Stimulated activated CD8-positive, alpha-beta memory T cell treated with anti-CD3 and anti-CD28 coated beads, Interleukin-4, amount 100 ng/mL, for 24 hours (primary cell): ENCODE measurements at regions not wholly inside any gene's neighbourhood (a gene's known extent, or its start where the extent isn't known, plus 50 kb on each side); places are given as distances from the start of the nearest gene placed in this dataset.
"Not testable (repeated sequence)": the region's sequence is repeated elsewhere in the genome, so short reads cannot be mapped to it uniquely, and the experiment has no call there.

Experiments
- DNase-seq: peaks from one replicate; pipeline ENCODE4 v3.0.0-alpha.2; 2020; ENCODE audit warnings: low read depth

DNA sequence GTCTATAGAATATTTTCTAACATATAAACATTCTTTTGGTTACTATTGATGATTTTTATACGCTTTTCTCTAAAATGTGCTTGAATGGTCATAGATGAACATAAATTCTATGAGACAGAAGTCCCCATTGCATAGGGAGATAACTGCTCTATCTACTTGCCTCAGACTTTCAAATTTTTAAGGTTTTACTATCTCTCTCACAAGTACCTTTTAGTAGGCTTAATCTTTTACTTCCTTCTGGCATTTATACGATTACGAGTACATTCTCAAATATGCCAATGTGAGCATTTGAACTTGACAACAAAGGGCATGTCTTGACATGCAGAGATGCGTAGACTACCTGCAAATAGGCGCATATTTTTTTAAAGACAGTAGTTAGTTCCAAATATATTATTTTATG, 935.9 kb upstream of the LRATD1 start:
- DNase-seq = no peak

DNA sequence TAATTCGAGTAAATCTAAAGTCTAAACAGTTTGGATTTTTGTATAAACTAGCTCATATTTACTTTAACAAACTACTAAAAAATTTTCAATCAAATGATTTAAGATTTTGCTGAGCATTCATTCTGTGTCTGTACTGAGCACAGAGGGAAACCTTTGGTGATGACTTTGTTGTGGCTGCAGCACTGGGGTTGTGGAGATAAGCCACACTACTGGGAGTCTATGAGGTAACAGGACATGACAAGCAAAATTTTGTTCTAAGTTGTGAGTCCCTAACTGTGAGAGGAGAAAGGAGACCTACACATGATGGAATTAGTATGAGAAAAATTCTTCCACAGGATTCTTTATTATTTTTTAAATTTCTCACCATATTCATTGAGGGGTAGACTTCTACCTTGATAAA, 933.7 kb upstream of the LRATD1 start:
- DNase-seq = no peak

DNA sequence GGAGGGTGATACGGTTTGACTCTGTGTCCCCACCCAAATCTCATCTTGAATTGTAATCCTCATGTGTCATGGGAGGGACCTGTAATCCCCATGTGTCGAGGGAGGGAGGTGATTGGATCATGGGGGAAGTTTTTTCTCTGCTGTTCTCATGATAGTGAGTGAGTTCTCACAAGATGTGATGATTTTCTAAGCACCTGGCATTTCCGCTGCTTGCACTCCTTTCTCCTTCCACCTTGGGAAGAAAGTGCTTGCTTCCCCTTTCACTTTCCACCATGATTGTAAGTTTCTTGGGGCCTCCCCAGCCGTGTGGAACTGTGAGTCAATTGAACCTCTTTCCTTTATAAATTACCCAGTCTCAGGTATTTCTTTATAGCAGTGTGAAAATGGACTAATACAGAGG, 932.6 kb upstream of the LRATD1 start:
- not testable (repeated sequence) for DNase-seq

DNA sequence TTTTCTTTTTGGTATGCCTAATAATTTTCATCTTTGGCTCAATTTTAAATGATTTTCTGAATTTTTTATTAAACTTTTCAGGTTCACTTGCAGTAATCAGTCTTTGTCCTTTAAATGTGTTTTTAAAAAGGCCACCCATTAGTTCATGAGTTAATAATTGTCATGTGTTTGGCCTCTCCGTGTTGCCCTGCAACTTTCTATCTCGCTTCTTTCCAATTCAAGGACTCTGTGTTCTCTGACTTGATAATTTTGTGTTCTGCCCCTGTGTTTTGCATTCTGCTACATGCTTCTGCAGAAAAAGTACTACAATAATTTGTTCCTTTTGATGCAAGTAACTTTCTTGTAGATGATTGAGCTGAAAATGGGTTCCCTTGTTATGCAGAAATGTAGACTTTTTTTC, 921.4 kb upstream of the LRATD1 start:
- no peak for DNase-seq

DNA sequence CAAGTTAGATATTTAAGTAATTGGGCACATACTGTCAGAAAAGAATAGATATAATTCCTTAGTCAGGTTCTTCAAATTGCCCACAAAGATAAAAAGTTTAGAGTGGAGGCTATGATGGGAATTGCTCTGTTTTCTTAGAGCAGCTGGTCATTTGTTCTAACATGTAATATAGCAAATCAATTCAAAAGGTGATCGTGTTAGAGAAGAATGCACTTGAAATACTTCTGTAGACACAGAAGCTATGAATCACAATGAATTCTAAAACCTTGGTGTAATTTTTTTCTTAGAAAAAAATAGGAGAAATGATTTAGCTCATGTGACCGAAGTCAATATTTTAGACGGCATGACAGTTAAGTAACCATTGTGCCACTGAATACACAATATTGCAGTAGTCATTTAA, 918.1 kb upstream of the LRATD1 start:
- no peak for DNase-seq

DNA sequence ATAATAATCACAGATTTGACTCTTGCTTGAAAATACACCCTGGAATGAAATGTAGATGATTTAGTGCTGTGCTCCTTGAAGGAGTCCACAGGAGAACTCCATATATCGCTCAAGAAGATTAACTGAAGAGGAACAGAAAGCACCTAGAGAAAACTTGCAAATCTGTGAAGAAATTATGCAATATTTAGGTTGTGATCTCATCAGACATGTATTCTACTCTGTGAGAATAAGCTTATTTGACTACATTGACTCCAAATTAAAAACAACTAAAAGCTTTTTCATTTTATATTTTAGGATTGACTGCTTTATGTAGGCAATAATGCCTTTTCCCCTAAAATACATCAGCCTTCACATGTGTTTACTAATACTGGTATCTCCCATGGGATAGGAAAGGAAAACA, 906.6 kb upstream of the LRATD1 start:
- no peak for DNase-seq

DNA sequence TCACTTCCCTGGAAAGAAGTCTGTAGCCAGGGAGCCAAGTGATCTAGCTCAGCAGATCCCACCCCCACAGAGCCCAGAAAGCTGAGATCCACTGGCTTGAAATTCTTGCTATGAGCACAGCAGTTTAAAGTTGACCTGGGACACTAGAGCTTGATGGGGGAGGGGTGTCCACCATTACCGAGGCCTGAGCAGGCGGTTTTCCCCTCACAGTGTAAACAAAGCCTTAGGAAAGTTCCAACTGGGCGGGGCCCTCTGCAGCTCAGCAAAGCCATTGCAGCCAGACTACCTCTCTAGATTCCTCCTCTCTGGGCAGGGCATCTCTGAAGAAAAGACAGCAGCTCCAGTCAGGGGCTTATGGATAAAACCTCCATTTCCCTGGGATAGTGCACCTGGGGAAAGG, 887.2 kb upstream of the LRATD1 start:
- DNase-seq = no peak

DNA sequence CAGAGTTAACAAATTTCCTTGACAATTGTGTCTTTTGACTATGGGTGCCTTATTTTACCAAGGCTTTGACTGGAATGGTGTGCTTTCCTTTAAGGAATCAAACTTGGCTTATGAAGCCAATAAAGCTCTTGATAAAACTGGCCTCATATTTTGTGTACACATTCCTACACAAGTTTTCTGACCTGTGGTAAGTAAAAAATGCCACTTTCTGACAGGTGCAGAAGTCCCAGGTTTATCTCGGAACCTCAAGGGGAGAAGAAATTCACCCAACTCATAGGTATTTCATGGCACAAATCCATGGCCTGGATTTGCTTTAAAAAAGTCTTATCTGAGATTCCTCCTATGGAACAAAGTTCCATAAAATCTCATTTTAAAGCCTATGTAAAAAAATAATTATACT, 880.6 kb upstream of the LRATD1 start:
- DNase-seq = no peak

DNA sequence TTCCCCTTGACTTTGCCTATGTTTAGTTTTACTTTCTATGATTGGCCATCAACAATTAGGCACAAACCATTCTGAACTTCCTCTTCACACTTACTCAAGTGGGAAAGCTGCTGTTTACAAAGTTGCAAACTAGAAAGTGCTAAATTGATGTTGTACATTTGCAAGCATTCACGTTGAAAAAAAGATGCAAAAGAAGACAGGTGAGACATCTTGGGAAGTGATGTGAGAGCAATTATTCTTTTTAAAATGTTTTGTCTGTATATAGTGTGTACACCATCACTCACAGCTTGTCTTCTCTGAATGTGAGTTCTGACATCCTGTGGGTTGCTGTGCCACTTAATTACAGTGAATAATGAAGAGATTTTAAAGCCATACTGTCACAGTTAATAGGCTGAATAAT, 874.1 kb upstream of the LRATD1 start:
- no peak for DNase-seq

DNA sequence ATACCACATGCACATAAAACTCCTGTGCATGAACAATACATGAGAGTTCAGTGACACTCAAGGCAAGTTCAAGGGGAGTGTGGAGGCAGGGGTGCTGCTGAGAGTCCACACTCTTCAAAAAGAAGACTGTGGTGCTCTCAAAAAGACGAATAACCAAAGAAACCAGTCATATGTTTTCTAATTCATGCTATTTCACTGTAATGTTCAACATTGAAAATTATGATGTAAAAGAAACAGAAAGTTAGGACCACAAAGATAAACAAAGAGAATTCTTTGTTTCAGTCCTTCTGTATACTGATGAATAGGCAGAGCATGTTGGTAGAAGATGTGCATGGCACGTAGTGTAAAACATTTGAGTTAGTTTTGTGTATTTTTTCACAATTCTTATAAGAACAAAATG, 864.2 kb upstream of the LRATD1 start:
- no peak for DNase-seq

DNA sequence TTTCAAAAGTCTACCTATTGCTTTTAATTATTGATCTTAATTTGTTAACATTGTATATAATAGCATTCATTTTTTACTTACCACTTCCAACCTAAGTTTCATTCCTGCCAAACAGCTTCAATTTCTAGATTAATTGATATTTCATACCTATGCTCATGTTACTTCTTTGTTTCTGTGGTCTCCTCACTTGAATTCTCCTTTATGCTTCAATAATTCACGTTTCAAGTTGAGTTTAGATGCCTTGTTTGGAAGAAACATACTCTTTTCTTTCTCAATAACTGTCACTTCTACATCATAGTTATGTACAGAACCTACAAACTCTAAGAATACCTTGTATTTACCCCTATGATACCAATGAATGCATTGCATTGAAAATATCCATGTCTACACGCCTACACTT, 862.2 kb upstream of the LRATD1 start:
- DNase-seq = no peak

DNA sequence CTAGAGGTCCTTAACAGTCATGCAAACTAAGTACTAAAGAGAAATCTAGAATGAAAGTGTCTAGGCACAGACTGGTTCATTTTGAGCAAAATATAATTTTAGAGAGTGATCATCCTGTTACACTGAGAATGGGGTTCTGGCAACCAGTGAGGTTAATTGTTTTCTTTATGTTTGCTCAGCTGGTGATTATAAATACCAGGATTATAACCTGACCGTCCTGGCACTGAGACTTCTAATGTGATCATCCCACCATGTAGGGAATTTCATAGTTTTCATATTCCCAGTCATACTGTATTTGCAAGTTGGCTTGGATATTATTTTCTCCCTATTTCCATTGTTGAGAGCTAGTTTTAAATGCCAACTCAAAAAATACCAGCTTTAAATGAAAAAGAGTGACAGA, 852.5 kb upstream of the LRATD1 start:
- no peak for DNase-seq

DNA sequence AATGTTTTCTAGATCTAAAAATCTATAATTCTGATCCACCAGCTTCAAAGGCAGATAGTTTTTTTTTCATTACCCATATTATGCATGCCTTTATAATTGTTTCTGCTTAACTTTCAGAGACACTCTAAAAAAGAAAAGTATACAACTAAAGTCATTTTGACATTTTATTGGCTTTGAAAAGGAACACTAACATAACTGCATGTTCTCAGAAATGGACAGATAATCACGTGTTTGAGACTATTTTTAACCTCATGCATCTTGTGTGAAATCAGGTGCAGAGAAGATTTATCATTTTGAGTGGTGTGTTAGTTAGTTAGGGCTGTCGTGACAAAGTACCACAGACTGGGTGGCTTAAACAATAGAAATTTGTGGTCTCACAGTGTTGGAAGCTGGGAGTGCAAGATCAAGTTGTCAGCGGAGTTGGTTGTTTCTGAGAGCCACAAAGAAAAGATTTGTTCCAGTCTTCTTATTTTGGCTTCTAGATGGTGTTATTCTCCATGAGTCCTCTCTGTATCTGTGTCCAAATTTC, 841.4 kb upstream of the LRATD1 start:
- no peak for DNase-seq

DNA sequence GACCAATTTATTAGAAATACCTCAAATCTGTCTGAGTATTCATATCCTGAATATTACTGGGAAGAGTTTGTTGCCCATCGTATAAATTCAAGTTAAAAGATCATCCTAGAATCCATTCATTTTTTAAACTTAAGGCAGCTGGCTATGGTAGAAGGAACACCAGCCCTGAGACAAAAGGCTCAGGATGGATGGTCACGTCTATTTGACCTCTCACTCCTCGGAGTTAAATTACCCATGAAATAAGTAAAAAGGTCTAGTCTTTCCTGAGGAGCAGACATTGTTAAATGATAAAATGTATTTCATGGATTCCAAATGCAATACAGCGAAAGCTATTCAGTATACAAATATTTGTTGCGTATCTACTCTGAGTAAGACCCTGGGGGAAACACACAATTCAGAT, 826.0 kb upstream of the LRATD1 start:
- DNase-seq = no peak

DNA sequence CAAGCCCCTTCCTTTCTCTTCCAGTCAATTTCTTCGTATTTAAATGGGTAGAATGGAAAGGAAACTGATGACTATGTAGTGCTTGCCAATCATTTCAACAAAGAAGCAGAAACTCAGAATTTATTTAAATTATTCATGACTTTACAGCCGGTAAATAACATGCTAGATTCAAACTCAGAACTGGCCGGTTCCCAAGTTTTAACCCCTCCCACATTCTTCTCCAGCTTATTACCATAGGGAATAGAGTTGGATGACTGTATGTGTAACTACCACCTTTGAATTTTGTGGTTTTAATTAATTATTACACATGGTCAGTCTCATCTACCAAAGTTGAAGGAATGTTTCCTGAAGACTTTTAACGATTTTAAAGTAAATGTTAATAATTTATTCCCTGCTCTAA, 819.3 kb upstream of the LRATD1 start:
- DNase-seq = no peak

DNA sequence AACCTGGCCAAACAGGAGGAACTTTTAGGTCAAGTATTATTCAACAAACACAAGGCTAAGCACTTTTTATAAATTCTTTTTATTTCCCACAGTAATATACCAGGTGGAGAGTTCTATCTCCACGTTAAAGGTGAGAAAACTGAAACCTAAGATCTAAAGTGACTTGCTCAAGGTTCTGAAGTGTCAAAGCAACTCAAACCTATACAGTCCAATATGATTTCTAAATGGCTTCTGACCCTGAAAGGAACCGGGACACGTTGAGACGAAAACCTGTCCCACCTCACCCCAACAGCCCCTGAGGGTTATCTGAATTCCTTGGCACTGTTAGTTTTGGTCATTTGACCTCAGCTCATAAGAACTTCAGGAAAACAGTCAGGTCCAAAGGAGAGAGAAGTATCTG, 814.5 kb upstream of the LRATD1 start:
- no peak for DNase-seq

DNA sequence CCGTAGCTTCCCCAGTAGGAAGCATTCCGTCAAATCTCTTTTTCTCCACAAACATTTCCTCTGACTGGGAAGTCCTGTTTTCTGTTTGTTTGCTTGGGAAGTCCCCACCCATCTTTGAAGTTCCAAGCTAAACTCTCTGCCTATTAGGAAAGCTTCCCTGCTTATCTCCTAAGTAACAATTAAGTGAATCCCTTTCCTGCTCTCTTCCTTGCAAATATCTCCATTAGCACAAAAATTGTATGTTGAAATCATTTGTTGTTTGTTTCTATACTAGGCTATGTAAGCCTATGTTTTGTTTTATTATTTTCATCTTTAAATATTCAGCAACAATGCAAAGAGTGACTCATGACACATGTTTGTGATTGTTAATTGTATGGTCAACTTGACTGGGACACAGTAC, 812.6 kb upstream of the LRATD1 start:
- DNase-seq = no peak

DNA sequence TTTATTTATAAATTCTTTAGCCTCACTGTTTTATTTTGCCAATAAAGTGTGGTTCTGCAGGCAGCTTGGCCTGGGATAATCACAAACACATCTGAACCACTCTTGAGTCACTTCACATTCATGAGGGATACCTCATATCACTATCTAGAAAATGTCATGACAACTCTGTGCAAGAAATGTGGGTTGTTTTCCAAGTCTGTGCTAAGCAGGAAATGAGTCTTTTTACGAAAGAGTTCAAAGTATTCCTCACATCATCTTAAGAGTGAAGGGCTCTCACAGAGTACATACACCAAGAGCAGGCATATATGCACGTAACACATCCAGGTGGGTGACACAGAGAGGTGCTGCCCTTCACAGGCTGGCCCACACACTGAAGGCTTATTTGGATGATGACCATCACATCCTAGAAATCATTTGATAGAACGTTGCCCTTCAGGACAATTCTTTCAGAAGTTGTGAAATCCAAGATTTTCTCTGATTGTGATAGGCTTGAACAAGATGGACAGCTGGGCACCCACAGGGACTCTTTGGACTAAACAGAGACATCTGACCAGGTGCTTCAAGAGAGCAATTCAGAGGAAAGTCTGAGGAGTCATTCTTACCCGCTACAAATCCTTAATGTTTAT, 811.1 kb upstream of the LRATD1 start:
- no peak for DNase-seq

DNA sequence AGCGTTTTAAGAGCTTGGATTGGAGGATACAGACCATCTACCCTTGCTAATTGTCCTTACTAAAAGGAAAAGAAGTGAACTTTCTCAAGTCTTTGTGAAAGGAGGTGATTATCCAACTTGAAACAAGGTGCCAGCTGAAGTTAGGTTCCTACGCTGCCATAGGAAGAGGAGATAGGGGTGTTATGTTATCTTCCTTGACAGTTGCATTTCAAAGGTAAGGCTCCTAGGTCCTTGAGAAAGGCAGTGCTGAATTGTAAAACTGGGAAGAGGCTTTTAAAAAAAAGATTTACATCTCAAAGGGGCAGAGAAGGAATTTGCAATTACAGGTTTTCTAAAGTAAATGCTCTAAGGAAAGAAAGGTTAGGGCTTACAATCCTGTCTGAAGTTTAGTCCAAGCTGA, 810.2 kb upstream of the LRATD1 start:
- DNase-seq = no peak

DNA sequence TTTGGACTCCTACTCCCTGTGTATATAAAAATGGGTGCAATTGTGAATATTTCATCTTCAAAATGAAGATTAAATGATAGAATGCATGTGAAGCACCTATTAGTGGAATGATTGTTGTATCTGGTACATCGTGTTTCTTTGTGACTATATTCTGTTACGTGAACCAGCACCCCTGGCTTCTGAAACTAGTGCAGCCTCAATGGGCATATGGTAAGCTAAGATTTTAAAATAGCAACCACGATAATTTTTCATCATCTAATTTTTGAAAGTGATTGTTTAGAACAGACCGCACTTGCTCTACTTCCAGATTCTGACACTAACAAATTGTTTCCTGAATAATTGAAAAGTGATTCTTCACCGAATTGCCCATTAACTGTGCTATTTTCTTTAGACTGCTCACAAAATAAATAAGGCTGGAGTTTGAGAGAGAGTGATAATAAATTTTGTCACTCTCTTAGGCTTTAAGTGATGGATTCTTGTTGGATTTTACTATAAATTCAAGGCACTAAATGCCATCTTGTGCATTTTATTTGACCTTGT, 806.1 kb upstream of the LRATD1 start:
- no peak for DNase-seq

DNA sequence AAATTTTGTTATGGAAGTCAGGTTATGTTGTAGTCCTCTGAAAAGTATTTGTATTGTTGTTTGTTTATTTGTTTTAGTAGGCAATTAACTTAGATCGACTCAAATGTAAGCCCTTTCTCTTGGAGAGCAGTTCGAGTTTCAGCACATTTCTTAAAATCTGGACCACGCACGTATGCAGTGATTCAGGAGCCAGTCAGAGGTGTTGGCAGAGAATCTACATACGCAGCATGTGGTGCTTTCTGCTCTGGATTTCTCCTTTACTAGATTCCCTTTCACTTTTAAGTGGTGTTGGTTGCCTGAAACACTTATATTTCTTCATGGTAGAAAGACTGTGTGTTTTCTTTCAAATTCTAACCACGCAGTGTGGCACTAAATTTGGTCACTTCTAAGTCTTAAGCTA, 773.9 kb upstream of the LRATD1 start:
- no peak for DNase-seq

DNA sequence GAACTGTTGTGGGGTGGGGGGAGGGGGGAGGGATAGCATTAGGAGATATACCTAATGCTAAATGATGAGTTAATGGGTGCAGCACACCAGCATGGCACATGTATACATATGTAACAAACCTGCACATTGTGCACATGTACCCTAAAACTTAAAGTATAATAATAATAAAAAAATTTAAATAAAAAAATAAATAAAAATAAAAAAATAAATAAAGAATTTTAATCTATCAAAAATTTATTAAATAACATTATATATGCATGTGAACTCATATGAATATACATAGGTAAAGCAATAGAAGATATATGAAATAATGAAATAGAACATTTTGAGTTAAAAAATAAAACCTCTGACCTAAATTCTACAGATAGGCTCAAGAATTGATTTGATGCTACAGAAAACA, 764.2 kb upstream of the LRATD1 start:
- not testable (repeated sequence) for DNase-seq

DNA sequence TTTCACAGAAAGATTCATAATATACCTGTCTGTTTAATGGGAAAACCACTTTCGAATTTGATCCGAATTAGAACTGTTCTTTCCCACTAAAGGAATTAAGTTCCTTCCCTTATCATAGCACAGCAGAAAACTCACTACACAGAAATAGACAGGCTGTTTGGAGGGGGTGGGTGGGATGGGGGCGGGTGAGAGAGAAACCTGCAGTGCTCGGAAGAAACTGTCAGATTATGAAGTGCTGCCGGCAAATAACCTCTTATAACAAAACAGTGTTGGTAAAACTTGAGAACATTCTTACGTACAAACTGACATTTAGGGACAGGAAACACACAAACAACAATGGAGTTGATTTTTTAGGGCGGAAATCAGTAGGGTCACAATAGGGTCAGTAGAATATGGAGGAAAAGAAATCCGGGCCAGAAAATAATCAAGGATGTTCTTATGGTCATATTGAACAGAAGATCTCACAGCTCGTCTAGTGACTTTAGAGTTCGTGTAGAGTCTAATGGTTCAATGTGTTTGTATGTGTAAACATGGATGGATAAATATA, 756.0 kb upstream of the LRATD1 start:
- no peak for DNase-seq

DNA sequence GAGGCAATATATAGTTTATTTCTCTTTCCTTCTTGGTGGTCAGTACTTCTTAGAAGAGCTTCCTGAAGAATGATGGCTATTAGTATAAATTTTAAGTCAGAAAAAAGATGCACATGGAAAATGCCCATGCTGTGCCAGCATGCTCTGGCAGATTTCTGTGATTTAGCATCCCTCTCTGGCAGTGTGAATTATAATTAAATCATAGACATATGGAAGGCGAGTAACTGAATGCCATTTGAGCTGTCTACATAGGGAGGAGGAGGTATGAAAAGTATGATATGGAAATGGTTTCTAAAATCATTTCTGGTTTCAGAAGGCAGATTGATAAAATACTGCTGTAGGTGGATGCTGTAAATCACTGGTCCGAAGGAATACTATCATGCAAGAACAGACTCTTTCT, 754.9 kb upstream of the LRATD1 start:
- no peak for DNase-seq
